ENCODE measurements at regions not wholly inside any gene's neighbourhood (a gene's known extent, or its start where the extent isn't known, plus 50 kb on each side); places are given as distances from the start of the nearest gene placed in this dataset.
"Not testable (repeated sequence)": the region's sequence is repeated elsewhere in the genome, so short reads cannot be mapped to it uniquely, and the experiment has no call there.

DNA sequence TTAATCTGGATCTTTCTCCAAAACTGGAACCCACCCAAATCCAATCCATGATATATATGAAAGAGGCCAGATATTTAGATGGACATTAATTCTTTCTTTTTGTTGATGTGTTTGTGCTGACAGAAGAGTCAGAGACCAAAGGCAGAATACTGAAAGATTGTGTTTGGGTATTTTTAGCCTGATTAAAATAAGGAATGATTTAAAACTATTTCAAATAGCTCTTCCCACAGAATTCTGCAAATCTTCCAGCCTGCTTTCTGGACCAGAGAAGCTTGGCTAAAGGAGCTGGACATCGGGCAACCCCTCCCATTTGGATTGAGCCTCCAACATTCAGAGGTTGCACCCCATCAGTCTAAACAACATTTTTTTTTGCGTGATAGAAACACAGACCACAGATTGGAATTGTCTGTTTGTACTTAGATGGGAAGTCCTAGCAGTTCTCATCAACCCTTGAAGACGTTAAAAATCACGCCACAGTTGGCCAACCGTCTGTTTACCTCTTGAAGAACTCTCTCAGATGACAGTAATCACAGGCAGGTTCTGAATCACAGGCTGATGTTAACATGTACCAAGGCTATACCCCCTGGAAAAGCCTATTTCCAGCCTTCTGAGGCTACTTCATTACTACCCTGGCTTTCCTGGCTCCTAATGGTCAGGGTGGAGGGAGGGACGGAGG is 155.2 kb upstream of the NRP1 start:
- Histone ChIP-seq H3K9me3 (no peaks in the 10 kb centered on the region), H3K36me3 (no peaks in the 10 kb centered on the region), H3K4me3 (no peak overlapping the region), H3K27me3 (no peaks in the 10 kb centered on the region)
- DNase-seq, result no peak

DNA sequence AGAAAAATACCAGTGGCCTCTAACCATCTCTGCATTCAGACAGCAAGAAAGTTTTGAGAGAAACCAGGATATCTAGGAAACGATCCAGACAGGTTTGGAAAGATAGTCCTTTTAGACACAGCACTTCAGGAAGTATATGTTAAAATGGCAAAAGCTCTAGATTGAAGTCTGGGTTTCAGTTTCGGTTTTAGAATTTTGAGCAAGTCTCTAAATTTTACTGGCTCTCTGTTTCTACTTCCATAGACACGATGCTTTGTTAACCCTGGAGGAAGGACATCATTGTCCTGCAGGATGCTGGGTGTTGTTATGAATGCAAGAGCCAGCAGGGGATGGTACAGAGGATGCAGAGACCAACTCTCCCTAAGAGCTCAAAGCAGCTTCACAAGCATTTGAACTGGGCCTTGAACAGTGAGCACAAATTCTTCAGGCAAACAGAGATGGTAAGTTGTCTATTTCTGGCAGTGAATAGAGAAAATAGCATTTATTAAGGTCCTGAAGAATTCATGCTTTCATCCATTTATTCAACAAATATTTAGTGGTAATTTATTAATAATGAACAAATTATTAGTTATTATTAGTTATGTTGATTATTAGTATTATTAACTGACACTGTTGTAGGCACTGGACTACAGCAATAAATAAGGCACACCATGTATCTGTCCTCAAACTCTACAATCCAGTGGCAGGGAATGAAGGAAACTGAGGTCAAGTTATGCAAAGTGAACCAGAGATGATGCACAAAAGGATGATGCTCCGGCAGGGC is 152.7 kb upstream of the NRP1 start:
- H3K4me3 ChIP-seq, result no peak overlapping the region
- no peaks in the 10 kb centered on the region for H3K9me3 ChIP-seq
- no peaks in the 10 kb centered on the region for H3K27me3 ChIP-seq
- DNase-seq, result no peak
- no peaks in the 10 kb centered on the region for H3K36me3 ChIP-seq

DNA sequence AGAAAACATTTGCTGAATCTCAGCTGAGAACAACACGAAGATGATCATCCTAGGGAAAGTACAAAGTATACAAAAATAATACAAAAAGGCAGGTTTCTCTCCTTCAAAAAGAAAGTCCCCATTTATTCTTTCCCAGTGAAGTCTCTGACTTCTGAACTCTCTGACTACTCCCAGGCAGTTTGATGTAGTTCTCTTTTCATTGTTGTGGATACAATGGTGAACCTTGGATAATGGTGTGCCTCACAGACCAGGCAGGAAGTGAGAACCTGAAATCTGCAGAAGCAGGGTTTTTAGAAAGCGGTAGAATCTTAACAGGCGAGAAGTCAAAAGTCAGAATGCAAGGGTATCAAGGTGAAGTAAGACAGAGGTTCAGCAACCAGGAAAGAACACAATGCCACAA is 150.8 kb upstream of the NRP1 start:
- H3K27me3 ChIP-seq, result no peaks in the 10 kb centered on the region
- H3K36me3 ChIP-seq, result no peaks in the 10 kb centered on the region
- no peaks in the 10 kb centered on the region for H3K9me3 ChIP-seq
- no peak overlapping the region for H3K4me3 ChIP-seq
- no peak for DNase-seq

DNA sequence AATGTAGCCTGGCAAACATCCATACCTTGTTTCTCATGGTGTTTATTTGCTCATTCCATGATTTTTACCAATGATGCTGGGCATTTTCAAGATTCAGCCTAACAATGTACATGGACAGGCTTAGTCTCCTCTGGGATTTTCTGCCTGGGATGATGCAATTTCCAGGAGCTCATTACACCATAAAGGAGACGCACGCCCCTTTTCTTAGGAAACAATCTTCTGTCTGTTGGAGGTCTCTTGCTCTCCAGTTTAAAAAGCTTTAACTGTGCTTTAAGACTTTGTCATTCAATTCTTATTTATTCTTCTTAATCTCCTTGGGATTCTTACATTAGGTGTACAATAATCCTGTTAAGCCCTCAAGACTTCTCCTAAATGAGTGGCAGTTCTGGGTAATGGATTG is 150.3 kb upstream of the NRP1 start:
- no peaks in the 10 kb centered on the region for H3K9me3 ChIP-seq
- H3K27me3 ChIP-seq, result no peaks in the 10 kb centered on the region
- no peaks in the 10 kb centered on the region for H3K36me3 ChIP-seq
- no peak for DNase-seq
- no peak overlapping the region for H3K4me3 ChIP-seq

DNA sequence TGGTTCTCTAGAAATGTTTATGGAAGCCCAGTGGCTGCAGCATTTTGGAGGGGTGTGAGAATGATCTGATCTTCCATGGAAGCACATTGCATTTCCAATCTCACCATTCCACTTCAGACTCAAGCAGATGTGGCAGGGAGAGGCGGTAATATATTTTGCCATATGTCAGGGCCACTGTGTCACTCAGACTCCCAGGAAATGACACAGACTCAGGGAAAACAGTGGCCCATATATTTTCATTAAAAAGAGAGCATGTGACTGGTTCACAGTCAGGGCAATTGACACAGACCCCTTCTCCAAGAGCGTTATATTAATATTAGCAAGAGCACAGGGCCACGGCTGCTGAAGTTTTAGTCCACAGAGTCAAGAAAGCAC is 149.3 kb upstream of the NRP1 start:
- Histone ChIP-seq H3K27me3 (no peaks in the 10 kb centered on the region), H3K9me3 (no peaks in the 10 kb centered on the region), H3K4me3 (no peak overlapping the region), H3K36me3 (no peaks in the 10 kb centered on the region)
- DNase-seq, result no peak

DNA sequence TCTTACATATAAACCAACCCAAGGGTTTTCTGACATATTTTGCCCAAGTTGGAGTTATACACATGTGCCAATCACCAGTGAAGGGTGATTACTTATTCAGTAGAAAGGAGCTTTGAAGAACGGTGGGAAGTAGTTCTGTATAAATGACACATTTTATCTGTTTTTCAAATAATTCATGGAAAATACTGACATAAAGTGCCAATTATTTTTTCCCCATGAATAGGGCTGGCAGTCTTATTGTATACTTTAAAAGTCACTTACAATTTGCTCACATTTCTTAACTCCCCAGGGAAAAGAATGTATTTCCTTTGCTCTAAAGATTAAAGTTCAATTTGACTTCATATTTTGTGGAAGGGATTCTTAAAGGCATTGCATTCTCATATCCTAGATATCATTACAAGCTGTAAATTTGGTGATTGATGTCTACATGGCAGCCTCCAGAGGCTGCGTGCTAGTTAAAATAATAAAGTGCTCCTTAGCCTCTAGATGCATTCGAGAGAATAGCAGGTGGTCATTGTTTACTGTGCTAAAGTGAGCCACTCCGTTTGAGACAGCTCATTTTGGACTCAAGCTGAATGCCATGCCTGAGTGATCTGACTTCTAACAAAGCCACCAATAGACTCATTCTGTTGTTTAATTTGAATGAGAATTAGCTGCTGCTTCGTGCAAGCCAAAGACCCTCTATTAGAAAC is 148.8 kb upstream of the NRP1 start:
- no peaks in the 10 kb centered on the region for H3K27me3 ChIP-seq
- DNase-seq, result no peak

DNA sequence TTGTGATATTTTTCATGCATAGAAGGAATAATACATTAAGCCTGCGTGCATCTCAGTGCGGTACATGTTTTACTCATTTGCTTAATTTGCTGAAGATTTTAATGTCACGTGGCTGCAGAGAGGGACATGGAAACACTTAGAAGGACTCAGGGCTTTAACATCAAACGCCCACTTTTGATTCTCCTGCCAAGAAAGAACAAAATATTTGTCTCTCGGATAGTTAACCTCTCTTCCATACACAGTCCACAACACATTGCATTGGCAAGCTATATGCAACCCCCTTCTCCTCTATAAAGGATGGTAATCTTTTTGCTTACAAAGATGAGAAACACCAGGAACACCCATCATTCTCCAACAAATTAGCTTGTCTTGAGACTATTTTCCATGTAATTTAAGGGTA is 148.0 kb upstream of the NRP1 start:
- DNase-seq, result no peak
- Histone ChIP-seq H3K27me3 (no peaks in the 10 kb centered on the region), H3K4me3 (no peak overlapping the region), H3K9me3 (no peaks in the 10 kb centered on the region), H3K36me3 (no peaks in the 10 kb centered on the region)

More for the DNA sequence above, 148.8 kb upstream of the NRP1 start:
- Histone ChIP-seq H3K9me3 (no peaks in the 10 kb centered on the region), H3K4me3 (no peak overlapping the region), H3K36me3 (no peaks in the 10 kb centered on the region)

DNA sequence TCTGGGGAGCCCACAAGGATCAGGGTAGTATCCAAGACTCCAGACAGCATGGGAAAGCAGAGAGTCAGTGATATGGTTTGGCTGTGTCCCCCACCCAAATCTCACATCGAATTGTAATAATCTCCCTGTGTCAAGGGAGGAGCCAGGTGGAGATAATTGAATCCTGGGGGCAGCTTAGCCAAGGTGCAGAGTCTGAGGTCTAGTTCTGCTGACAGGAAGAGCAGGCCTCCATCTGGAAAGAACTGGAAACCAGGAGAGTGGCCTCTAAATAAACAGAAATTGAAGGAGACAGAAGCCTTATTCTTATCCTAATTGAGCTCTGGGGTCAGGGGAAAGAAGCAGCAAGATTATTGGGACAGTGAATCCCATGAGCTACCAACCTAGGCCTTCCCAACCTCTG is 146.7 kb upstream of the NRP1 start:
- H3K27me3 ChIP-seq, result no peaks in the 10 kb centered on the region
- H3K4me3 ChIP-seq, result no peak overlapping the region
- no peaks in the 10 kb centered on the region for H3K9me3 ChIP-seq
- DNase-seq, result no peak
- no peaks in the 10 kb centered on the region for H3K36me3 ChIP-seq

DNA sequence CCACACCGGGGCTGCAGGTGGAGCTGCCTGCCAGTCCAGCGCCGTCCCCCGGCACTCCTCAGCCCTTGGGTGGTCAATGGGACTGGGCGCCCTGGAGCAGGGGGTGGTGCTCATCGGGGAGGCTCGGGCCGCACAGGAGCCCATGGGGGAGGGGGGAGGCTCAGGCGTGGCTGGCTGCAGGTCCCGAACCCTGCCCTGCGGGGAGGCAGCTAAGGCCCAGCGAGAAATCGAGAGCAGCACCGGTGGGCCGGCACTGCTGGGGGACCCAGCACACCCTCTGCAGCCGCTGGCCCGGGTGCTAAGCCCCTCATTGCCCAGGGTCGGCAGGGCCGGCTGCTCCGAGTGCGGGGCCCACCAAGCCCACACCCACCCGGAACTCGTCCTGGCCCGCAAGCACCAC is 145.9 kb upstream of the NRP1 start:
- not testable (repeated sequence) for DNase-seq, H3K27me3 ChIP-seq, H3K4me3 ChIP-seq, H3K36me3 ChIP-seq, H3K9me3 ChIP-seq

DNA sequence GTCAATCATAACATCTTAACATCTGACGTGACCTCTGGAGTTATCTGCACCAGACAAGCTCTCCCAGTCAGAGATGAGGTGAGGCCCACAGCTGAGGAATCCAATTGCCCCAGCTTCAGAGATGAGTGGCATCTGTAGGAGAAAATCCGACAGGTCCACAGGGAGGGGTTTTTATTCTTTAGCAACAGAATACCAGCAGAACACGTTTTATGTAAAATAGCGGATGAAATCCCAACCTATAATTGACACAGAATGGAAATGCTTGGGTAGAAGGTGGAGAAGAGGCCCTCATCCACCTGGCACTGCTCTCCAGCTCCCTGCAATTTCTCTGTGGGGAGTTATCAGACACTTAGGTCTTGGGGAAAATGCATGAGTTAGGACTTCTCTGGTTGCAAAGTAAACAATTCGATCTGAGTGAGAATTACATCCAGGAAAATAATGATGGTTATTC is 144.2 kb upstream of the NRP1 start:
- H3K36me3 ChIP-seq, result no peaks in the 10 kb centered on the region
- H3K27me3 ChIP-seq, result no peaks in the 10 kb centered on the region
- no peaks in the 10 kb centered on the region for H3K9me3 ChIP-seq
- no peak overlapping the region for H3K4me3 ChIP-seq
- no peak for DNase-seq

DNA sequence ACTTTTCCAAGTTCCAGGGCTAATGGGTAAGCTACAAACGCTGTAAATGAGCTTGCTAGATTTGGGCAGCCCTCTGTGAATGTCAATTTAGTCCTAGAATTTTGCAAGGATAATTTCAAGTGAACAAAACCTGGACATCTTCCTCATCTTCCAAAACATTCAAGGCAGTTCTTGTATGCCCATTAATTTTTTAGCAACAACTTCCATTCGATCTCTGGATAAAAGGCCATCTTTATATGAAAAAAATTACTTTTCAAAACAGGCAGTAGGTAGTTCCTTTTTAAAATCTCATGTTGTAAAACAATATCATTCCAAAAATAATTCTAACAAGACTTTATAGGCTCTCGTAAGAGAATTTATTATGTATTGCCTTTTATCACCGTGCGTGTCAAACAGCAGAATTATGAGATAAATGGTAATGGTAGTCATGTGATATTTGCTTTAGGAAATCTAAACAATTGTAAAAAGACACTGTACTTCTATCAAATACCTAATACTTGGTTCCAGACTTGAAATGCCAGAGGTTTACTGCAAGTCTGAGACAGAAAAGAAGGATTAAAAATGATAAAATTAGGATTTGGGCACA is 143.7 kb upstream of the NRP1 start:
- no peak overlapping the region for H3K4me3 ChIP-seq
- no peaks in the 10 kb centered on the region for H3K9me3 ChIP-seq
- no peak for DNase-seq
- no peaks in the 10 kb centered on the region for H3K36me3 ChIP-seq
- H3K27me3 ChIP-seq, result no peaks in the 10 kb centered on the region

DNA sequence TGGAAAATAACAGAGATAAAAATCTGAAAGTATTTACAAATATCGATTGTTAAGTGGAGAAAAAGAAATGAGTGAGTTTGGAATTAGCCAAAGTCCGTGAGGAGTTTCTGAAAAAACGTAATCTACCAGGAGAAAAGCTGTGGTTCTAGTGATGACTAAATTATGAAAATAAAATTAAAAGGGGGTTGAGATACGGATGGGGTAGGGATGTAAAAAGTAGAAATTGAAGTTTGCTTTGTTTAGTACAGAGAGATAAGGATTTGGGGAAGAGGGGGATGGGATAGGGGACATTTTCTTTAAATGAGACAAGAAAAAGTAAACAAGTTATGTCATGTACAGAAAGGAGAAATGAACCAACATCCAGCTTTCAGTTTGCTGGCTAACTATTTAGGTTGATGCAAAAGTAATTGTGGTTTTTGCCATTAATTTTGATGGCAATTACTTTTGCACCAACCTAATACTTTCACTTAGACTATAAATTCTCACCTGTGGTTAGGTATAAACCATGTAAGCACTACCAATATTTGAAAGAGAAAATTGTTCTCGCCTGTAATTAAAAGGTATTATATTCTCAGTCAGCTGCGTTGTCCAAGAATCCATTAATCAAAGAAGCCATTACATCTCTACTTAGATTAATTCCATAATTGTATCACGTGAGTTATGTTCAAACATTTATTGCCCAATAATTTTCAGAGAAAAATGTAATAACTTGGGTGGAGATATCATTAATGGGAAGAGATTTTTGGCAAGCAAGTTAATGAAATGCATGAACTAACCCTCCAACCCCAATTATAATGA is 143.0 kb upstream of the NRP1 start:
- Histone ChIP-seq H3K36me3 (no peaks in the 10 kb centered on the region), H3K27me3 (no peaks in the 10 kb centered on the region), H3K4me3 (no peak overlapping the region), H3K9me3 (no peaks in the 10 kb centered on the region)
- DNase-seq, result no peak

DNA sequence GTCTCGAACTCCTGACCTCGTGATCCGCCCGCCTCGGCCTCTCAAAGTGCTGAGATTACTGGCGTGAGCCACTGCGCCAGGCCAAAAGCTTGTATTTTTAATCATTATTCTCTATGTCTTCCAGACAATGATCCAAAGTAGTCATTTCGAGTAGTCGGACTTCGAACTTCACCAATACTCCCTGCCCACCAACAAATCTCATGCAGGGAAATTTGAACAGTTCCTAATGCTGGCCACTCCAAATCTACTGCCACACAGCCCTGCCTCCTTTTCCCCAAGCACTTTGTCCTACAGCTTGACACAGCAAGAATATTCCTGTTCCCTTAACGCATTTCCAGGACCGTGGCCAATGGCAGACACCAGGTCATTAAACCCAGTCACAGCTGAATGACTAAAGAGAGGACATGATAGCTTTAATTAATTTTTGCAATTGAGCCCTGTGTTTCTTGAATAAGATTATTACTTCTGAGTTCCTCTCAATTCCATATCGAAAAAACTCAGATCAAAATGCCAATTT is 142.3 kb upstream of the NRP1 start:
- Histone ChIP-seq H3K4me3 (no peak overlapping the region), H3K9me3 (no peaks in the 10 kb centered on the region; the same call in 1 of the 2 replicates), H3K36me3 (no peaks in the 10 kb centered on the region), H3K27me3 (no peaks in the 10 kb centered on the region)
- DNase-seq, result no peak

DNA sequence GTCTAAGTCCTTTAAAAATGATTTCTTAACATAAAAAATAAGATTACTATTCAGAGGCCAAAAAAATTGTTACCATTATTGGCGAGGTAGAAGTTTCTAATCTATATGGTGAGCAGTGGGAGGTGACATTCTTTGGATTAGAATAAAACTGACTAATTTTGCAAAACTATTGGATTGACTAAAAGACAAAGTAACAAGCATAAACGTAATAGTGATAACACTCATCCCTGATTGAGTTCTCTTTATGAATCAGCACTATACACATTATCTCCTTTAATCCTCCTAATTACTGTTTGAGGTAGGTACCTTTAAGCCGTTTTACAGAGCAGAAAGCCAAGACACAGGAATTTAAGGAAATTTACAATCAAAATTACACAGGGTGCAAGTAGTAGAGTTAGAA is 139.2 kb upstream of the NRP1 start:
- no peak for DNase-seq
- Histone ChIP-seq H3K9me3 (no peaks in the 10 kb centered on the region; the same call in 1 of the 2 replicates), H3K36me3 (no peaks in the 10 kb centered on the region), H3K27me3 (no peaks in the 10 kb centered on the region), H3K4me3 (no peak overlapping the region)

DNA sequence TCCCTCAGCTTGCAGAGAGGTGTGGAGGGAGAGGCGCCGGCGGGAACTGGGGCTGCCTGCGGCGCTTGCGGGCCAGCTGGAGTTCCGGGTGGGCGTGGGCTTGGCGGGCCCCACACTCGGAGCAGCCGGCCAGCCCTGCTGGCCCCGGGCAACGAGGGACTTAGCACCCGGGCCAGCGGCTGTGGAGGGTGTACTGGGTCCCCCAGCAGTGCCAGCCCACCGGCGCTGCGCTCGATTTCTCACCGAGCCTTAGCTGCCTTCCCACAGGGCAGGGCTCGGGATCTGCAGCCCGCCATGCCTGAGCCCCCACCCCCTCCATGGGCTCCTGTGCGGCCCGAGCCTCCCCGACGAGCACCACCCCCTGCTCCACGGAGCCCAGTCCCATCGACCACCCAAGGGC is 133.5 kb upstream of the NRP1 start:
- H3K9me3 ChIP-seq, H3K4me3 ChIP-seq, H3K27me3 ChIP-seq, DNase-seq, H3K36me3 ChIP-seq: not testable (repeated sequence)

DNA sequence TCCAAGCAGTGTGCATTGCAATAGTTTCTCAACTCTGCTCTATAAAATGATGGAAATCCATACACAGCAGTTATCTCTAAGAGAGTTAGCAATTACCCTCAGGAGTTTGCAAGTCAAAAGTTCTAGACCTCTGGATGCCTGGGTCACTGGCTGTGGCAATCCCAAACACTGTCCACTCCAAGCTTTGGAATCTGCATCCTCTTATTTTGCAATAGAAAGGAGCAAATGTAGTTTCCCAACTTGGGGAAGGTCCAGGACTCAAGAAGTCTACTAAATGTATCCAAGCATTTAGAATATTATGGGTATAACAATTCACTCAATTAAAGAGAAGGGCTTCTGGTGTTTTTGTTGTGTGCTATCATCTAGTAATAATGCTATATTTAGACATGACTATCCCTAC is 131.3 kb upstream of the NRP1 start:
- Histone ChIP-seq H3K27me3 (no peaks in the 10 kb centered on the region), H3K36me3 (no peaks in the 10 kb centered on the region), H3K4me3 (no peak overlapping the region), H3K9me3 (no peaks in the 10 kb centered on the region)
- DNase-seq, result no peak
